ENCODE measurements at regions not wholly inside any gene's neighbourhood (a gene's known extent, or its start where the extent isn't known, plus 50 kb on each side); places are given as distances from the start of the nearest gene placed in this dataset.

DNA sequence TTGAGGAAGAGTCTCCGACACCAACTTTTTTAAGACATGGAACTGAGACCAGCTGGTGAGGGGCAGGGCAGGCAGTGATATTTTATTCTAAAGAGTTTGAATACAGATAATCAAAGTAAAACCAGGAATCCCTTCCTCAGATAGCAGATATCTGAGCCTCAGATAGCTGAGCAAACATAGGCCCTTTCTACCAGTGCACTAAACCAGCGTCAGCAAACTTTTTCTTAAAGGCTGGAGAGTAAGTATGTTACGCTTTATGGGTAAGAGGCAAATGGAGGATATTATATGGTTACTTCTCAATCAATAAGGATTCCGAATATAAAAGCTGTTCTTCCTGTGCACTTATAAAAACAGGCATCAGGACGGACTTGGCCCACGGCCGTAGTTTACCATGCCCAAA lies 73.9 kb downstream of the WNT5A start:
- no peak for FAIRE-seq

- no peak for FAIRE-seq
These were observed 74.6 kb downstream of the WNT5A start for GRCh38 chr3:55412545-55412944.

GRCh38 chr3:55409806-55410205 lies 77.3 kb downstream of the WNT5A start:
- FAIRE-seq = no peak

- FAIRE-seq = no peak
These were observed 78.8 kb downstream of the WNT5A start for GRCh38 chr3:55408193-55408826.

DNA sequence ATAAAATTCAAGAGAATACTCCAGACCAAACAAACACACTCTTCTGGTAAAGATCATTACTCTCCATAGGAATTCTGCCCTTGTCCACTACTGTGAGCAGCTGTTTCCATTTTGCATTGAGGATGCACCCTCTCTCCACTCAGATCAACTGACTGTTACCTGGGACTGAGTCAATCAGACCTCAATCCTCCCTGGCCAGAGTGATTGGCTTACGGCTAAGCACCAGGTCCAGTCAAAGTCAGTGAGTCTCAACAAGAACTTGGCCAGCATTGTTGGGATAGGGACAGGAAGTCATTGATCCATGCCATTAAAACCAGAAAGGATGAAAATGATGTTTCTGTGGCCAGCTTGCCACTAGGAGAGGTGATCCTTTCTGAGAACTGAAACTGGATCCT lies 79.7 kb downstream of the WNT5A start:
- FAIRE-seq = no peak

GRCh38 chr3:55406696-55407425 lies 80.2 kb downstream of the WNT5A start:
- no peak for FAIRE-seq

DNA sequence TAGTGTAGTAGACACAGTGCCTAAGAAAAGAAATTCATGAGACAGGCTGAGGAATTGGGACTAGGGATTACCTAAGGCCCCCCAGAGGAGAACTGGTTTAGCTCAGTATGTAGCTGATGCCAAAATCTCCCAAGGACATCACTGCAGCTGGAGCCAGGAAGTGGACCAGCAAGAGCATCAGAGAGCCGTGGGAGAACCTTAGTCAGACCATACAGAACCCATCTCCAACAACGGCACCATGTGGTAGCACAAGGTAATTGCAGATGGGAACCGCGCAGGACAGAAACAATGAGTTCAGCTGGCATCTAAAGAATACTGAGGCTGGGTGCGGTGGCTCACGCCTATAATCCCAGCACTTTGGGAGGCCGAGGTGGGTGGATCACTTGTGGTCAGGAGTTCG lies 81.7 kb downstream of the WNT5A start:
- no peak for FAIRE-seq

GRCh38 chr3:55402886-55403609 lies 84.1 kb downstream of the WNT5A start:
- FAIRE-seq = no peak

- FAIRE-seq = no peak
These were observed 106.5 kb downstream of the WNT5A start for GRCh38 chr3:55380561-55380960.

- no peak for FAIRE-seq
These were observed 110.3 kb downstream of the WNT5A start for GRCh38 chr3:55376753-55377347.

DNA sequence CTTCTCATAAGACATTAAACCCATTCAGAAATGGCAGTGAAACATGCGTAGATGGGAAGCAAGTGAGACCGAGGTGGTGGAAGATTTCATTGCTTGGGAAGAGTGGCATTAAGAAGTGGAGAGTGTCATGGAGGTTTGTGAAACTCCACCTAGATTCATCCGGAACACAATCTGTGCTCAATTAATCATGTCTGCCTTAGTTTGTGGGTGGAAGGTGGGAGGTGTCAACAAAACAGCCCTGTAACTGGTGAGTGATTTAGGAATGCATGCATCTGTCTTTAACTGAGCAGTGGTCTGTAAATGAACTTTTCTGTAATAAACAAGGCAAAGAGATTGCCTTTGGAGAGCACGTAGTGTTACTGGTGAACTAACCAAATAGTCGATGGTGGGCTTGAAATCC lies 113.7 kb downstream of the WNT5A start:
- FAIRE-seq = no peak

DNA sequence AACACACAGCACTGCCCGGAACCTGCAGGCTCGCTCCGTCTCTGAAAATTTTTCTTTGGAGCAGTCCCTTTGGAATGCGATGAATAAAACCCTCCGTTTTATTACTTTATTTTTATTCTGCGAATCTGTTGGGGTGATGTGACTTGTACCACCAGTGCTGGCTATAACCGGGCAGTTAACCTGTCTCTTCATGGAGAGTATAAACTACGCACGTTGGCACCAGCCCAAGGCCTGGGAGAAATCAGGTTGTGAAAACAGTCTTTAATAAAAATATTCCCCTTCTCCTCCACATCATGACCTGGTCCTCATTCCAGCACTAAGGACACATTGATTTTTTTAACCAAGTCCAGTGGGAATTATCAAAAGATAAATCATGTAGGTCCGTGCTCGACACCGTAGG lies 116.8 kb downstream of the WNT5A start:
- no peak for FAIRE-seq

GRCh38 chr3:55369141-55369847 lies 117.8 kb downstream of the WNT5A start:
- FAIRE-seq = no peak

- FAIRE-seq = no peak
These were observed 118.7 kb downstream of the WNT5A start for GRCh38 chr3:55368366-55368765.

DNA sequence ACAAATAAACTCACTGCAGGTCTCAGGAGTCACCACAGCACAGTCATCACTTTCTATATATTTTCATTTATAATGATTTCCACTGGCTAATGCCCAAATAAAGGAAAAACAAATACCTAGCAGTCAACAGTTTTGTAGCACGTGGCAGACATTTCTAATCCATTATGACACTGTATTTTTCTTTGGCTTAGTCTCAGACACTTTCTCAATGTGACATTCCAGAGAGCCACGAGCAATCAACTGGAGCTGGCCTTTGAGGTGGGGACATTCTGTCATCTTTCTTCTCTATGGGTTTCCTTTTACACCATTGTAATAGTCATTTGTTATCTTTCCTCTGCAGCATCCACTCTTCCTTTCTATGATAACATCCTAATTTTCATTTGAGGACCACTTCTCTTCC lies 119.7 kb downstream of the WNT5A start:
- no peak for FAIRE-seq

- FAIRE-seq = no peak
These were observed 122.7 kb downstream of the WNT5A start for GRCh38 chr3:55364421-55364820.

DNA sequence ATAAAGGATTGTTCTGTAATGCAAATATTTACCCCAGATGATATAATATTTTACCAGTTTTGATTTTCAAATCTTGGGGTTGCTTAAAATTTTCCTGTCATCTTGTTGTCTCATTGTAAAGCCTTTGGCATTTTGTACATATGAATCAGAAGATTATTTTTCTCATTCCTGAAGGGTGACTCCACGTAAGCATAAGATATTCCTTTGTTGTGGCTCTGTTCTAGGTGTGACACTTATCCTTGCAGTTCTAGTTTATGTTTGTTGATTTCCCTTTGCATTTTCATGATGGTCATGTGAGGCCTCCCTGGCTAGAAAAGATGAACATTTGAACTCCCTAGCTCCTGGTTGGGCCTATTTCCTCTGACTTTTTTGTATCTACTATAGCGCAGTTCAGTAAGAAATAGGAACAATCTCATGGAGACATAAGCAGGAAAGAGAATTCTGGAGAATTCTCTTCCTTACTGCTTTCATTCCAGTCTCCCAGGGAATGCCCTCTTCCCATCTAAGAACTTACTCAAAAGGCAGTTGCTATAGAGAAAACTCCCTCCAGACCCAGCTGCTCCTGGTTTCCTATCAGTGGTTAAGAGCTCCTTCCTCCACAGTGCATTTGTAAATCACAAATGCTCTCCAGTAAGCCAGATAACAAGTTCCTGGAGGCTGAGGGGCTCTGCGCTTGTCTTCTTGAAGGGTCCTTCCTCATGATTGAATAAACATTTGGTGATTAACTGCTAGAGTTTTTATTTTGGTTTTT lies 124.7 kb downstream of the WNT5A start:
- FAIRE-seq = no peak

DNA sequence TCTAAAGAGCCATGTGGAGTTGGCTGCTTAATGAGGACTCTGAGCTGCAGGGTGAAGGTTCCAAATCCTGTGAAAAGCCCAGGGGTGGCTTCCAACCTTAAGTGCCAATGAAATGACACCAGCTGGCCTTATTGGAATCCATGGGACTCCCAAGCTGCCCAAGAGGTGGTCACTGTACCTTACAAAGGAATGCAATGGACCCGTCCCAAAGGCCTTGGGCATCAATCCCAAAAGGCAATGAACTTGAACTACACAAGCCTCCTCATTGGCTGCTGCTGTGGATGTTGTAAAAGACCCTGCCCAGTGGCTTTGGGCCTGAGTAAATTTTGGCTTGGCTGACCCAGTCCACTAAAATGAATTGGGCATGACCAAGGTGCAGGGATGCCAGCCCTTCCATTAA lies 129.3 kb downstream of the WNT5A start:
- no peak for FAIRE-seq

GRCh38 chr3:55352668-55353067 lies 134.4 kb downstream of the WNT5A start:
- FAIRE-seq = no peak

GRCh38 chr3:55349851-55350250 lies 137.3 kb downstream of the WNT5A start:
- no peak for FAIRE-seq

DNA sequence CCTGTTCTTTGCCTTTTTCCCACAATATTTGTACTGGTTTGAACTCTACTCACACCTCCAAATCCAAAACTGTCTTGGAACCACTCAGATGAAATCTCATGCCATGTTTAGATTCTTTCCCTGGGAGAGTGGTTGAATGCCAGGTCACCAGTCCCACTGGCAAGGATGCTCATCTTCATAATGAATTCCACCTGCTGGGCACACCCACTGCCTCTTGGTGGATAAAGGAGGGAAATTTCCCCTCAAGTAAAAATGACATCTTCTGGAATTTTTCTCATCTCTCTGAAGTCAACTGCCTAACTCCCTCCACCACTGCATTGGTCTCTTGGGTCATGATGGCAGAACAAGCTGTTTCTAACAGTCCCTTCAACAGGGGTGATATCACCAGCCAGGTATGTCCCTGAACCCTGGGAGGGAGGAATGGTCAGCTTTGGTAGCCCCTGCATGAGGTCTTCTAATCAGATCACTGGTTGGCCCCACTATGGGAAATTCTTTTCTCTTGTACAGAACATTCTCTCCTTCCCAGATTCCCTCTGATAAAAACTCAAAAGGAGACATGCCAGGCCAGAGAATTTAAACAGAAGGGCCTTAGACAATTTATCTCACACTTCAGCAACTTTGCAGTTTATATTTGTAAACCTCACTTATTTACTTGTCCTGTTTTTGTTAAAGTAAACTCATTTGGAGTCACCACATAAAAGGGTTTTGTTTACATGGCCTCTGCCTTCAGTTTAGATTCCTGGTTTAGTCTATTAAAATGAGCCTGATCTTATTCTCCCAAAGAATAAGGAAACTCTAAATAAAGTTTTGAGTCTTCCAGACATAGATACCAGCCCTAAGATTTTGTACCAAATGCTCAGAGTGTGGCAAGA lies 143.4 kb downstream of the WNT5A start:
- FAIRE-seq = no peak
